DOHH2 (cell line): ENCODE measurements at regions not wholly inside any gene's neighbourhood (a gene's known extent, or its start where the extent isn't known, plus 50 kb on each side); places are given as distances from the start of the nearest gene placed in this dataset.
"Not testable (repeated sequence)": the region's sequence is repeated elsewhere in the genome, so short reads cannot be mapped to it uniquely, and the experiment has no call there.

Experiments
- H3F3A ChIP-seq: fragments of 200-600 bp; sonication (generic), shearing (Covaris generic); 2 replicates; pipeline ENCODE4 v1.6.0; 2016; ENCODE audit warnings: antibody characterized with exemption, mild to moderate bottlenecking; ENCODE audit not compliant: control insufficient read depth, insufficient read depth
- H3K27ac ChIP-seq: fragments of 200-600 bp; sonication (generic); 2 replicates; pipeline ENCODE4 v1.5.1; 2014; ENCODE audit warnings: low read depth, mild to moderate bottlenecking, low read length, moderate library complexity
- H3K27me3 ChIP-seq: fragments of 200-600 bp; sonication (generic); 2 replicates; pipeline ENCODE4 v1.6.1; 2014; ENCODE audit warnings: mild to moderate bottlenecking, low read length, mixed read lengths; ENCODE audit not compliant: control insufficient read depth
- H3K36me3 ChIP-seq: fragments of 200-600 bp; sonication (generic); 2 replicates; pipeline ENCODE4 v1.6.1; 2014; ENCODE audit warnings: mild to moderate bottlenecking, low read length, moderate library complexity, mixed read lengths; ENCODE audit not compliant: control insufficient read depth
- H3K4me1 ChIP-seq: fragments of 200-600 bp; sonication (generic); 2 replicates; pipeline ENCODE4 v1.6.1; 2014; ENCODE audit warnings: mild to moderate bottlenecking, low read length, mixed read lengths; ENCODE audit not compliant: control insufficient read depth
- H3K4me2 ChIP-seq: fragments of 200-600 bp; sonication (generic); 2 replicates; pipeline ENCODE4 v1.6.0; 2014; ENCODE audit warnings: mild to moderate bottlenecking, low read length, moderate library complexity
- H3K4me3 ChIP-seq: fragments of 200-600 bp; sonication (generic); 2 replicates; pipeline ENCODE4 v1.5.1; 2014; ENCODE audit warnings: mild to moderate bottlenecking, low read length, mixed read lengths
- H3K79me2 ChIP-seq: fragments of 200-600 bp; sonication (generic); 2 replicates; pipeline ENCODE4 v1.6.1; 2014; ENCODE audit warnings: mild to moderate bottlenecking, low read length, mixed read lengths; ENCODE audit not compliant: control insufficient read depth
- H3K9me2 ChIP-seq: fragments of 200-600 bp; sonication (generic); replicated peaks from 2 replicates; pipeline ENCODE4 v1.6.1; 2014; ENCODE audit warnings: mild to moderate bottlenecking, low read length, mixed read lengths; ENCODE audit not compliant: control insufficient read depth
- H3K9me3 ChIP-seq: fragments of 200-600 bp; sonication (generic); 2 replicates; pipeline ENCODE4 v1.6.1; 2014; ENCODE audit warnings: antibody characterized with exemption, low read length, mixed read lengths; ENCODE audit not compliant: control insufficient read depth, insufficient read depth
- H4K20me1 ChIP-seq: fragments of 200-600 bp; sonication (generic); 2 replicates; pipeline ENCODE4 v1.6.0; 2014; ENCODE audit warnings: low read depth, mild to moderate bottlenecking, antibody characterized with exemption, low read length, moderate library complexity; ENCODE audit not compliant: control insufficient read depth, insufficient read depth
- EZH2phosphoT487 ChIP-seq: fragments of 200-600 bp; sonication (generic); IDR thresholded peaks from 2 replicates; pipeline ENCODE4 v1.6.1; 2017; ENCODE audit warnings: borderline replicate concordance, mild to moderate bottlenecking, antibody characterized with exemption, low read length, moderate library complexity, mixed read lengths
- TF ChIP-seq, protein P1 (sequence below): fragments of 200-600 bp; sonication (generic); IDR thresholded peaks from one replicate; pipeline ENCODE4 v1.5.1; 2014; ENCODE audit warnings: antibody characterized with exemption, mild to moderate bottlenecking, low read depth, low read length; ENCODE audit not compliant: poor library complexity, severe bottlenecking

- TF ChIP-seq, protein P1, sequence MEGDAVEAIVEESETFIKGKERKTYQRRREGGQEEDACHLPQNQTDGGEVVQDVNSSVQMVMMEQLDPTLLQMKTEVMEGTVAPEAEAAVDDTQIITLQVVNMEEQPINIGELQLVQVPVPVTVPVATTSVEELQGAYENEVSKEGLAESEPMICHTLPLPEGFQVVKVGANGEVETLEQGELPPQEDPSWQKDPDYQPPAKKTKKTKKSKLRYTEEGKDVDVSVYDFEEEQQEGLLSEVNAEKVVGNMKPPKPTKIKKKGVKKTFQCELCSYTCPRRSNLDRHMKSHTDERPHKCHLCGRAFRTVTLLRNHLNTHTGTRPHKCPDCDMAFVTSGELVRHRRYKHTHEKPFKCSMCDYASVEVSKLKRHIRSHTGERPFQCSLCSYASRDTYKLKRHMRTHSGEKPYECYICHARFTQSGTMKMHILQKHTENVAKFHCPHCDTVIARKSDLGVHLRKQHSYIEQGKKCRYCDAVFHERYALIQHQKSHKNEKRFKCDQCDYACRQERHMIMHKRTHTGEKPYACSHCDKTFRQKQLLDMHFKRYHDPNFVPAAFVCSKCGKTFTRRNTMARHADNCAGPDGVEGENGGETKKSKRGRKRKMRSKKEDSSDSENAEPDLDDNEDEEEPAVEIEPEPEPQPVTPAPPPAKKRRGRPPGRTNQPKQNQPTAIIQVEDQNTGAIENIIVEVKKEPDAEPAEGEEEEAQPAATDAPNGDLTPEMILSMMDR: no peak
- TF ChIP-seq EZH2phosphoT487: no peak
Observed at GRCh38 chr20:55322745-55323144, 682.6 kb downstream of the CBLN4 start.

GRCh38 chr20:55316753-55317152 lies 688.6 kb downstream of the CBLN4 start:
- Histone ChIP-seq H3K9me3 (no peaks in the 10 kb centered on the region), H4K20me1 (no peaks in the 10 kb centered on the region), H3K4me1 (no peaks in the 10 kb centered on the region), H3K36me3 (no peaks in the 10 kb centered on the region), H3K9me2 (no peaks in the 10 kb centered on the region), H3K79me2 (no peaks in the 10 kb centered on the region), H3K4me3 (no peak overlapping the region), H3K27ac (no peak overlapping the region), H3K27me3 (no peaks in the 10 kb centered on the region), H3F3A (no peaks in the 10 kb centered on the region), H3K4me2 (no peak overlapping the region)
- TF ChIP-seq, protein P1: no peak
- TF ChIP-seq EZH2phosphoT487: no peak

More at GRCh38 chr20:55322745-55323144, 682.6 kb downstream of the CBLN4 start:
- no peaks in the 10 kb centered on the region for H3K79me2 ChIP-seq
- no peaks in the 10 kb centered on the region for H3K4me1 ChIP-seq
- H3K36me3 ChIP-seq: no peaks in the 10 kb centered on the region
- H3K4me2 ChIP-seq: no peak overlapping the region
- H3K27ac ChIP-seq: no peak overlapping the region
- no peaks in the 10 kb centered on the region for H4K20me1 ChIP-seq
- H3K27me3 ChIP-seq: no peaks in the 10 kb centered on the region
- H3K9me2 ChIP-seq: no peaks in the 10 kb centered on the region
- H3K4me3 ChIP-seq: no peak overlapping the region
- no peaks in the 10 kb centered on the region for H3F3A ChIP-seq
- no peaks in the 10 kb centered on the region for H3K9me3 ChIP-seq

GRCh38 chr20:55310844-55311243 lies 694.5 kb downstream of the CBLN4 start:
- H3K4me1 ChIP-seq, H3K27me3 ChIP-seq, H3K4me3 ChIP-seq, H3K27ac ChIP-seq, H4K20me1 ChIP-seq, H3K36me3 ChIP-seq, H3K9me2 ChIP-seq, H3K79me2 ChIP-seq, H3K9me3 ChIP-seq, H3F3A ChIP-seq, H3K4me2 ChIP-seq: not testable (repeated sequence)

DNA sequence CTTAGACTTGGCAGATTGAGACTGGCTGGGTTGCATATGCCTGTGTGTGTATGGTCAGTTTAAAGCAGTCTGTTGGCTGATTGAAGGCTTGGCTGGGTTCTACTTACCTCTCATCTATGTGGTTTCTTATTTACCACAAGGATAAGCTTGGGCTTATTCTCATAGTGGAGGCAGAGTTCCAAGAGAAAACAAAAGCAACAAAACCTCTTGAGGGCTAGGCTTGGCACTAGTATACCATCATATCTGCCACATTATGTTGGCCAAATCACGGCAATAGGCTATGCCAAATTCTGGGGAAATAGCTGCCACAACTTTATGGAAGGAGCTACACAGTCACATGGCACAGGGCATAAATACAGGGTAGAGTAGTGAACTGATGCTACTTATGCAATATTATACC lies 714.1 kb downstream of the CBLN4 start:
- no peaks in the 10 kb centered on the region for H3K9me2 ChIP-seq
- H3K79me2 ChIP-seq: no peaks in the 10 kb centered on the region
- TF ChIP-seq EZH2phosphoT487: no peak
- H3K36me3 ChIP-seq: no peaks in the 10 kb centered on the region
- no peaks in the 10 kb centered on the region for H4K20me1 ChIP-seq
- no peak overlapping the region for H3K27ac ChIP-seq
- no peaks in the 10 kb centered on the region for H3K9me3 ChIP-seq
- no peak overlapping the region for H3K4me3 ChIP-seq
- H3K27me3 ChIP-seq: no peaks in the 10 kb centered on the region
- H3K4me1 ChIP-seq: no peaks in the 10 kb centered on the region
- no peak overlapping the region for H3K4me2 ChIP-seq
- no peaks in the 10 kb centered on the region for H3F3A ChIP-seq
